OCI-LY3 (cell line): ENCODE measurements at regions not wholly inside any gene's neighbourhood (a gene's known extent, or its start where the extent isn't known, plus 50 kb on each side); places are given as distances from the start of the nearest gene placed in this dataset.

Experiments
- CTCF ChIP-seq: fragments of 200-600, 300-600 bp; sonication (generic); IDR thresholded peaks from 2 replicates; pipeline ENCODE4 v1.5.1; 2014; ENCODE audit warnings: antibody characterized with exemption, low read length, low read depth
- EZH2phosphoT487 ChIP-seq: fragments of 200-600 bp; shearing (Covaris generic); IDR thresholded peaks from 2 replicates; pipeline ENCODE4 v1.6.1; 2018; ENCODE audit warnings: antibody characterized with exemption, mixed run types, low read depth

DNA sequence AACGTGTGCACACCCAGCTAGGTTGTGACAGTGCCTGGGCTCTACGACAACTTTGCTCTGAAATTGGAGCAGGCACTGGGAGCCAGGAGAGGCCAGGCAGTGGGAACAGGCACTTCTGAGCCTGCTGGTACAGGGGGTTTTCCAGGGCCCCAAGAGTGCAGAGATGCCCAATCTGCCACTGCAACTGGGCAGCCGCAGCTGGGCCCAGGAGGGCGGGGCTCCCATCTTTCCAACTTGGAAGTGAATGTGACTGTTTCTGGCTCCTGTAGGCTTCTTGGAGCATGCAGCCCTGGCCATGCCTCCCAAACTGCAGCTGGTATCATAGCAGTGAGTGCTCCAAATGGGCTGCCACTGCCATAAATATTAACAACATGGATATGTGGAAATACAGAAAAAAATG lies 465.1 kb upstream of the PABPC4L start:
- TF ChIP-seq EZH2phosphoT487 (no peak), CTCF (no peak)
